ENCODE measurements at regions not wholly inside any gene's neighbourhood (a gene's known extent, or its start where the extent isn't known, plus 50 kb on each side); places are given as distances from the start of the nearest gene placed in this dataset.

- no peaks in the 10 kb centered on the region for H3K4me1 ChIP-seq
- TF ChIP-seq CTCF (IDR thresholded peaks at IDR 0.05) = no peak
- H3K4me3 ChIP-seq = no peak overlapping the region
- H3K27ac ChIP-seq = no peak overlapping the region
- no peaks in the 10 kb centered on the region for H3K27me3 ChIP-seq
- H3K36me3 ChIP-seq = no peaks in the 10 kb centered on the region
- DNase-seq (ENCODE audit: low spot score) = no peak
- H3K9me3 ChIP-seq = no peaks in the 10 kb centered on the region
Measured at GRCh38 chr5:115402822-115403577, 106.5 kb upstream of the CCDC112 start.

GRCh38 chr5:115402092-115402491 is 105.6 kb upstream of the CCDC112 start:
- TF ChIP-seq CTCF (IDR thresholded peaks at IDR 0.05) = no peak

DNA sequence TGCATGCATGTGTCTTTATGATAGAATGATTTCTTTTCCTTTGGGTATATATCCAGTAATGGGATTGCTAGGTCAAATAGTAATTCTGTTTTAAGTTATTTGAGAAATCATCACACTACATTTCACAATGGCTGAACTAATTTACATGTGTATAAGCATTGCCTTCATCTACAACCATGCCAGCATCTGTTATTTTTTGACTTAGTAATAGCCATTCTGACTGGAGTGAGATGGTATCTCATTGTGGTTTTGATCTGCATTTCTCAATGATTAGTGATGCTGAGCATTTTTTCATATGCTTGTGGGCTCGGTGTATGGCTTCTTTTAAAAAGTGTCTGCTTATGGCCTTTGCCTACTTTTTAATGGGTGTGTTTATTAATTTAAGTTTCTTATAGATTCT is 102.3 kb upstream of the CCDC112 start:
- Histone ChIP-seq H3K36me3 (no peaks in the 10 kb centered on the region), H3K9me3 (no peaks in the 10 kb centered on the region), H3K27ac (no peak overlapping the region), H3K4me3 (no peak overlapping the region), H3K27me3 (no peaks in the 10 kb centered on the region), H3K4me1 (no peaks in the 10 kb centered on the region)
- no peak for TF ChIP-seq CTCF (IDR thresholded peaks at IDR 0.05)
- DNase-seq (ENCODE audit: low spot score) = no peak

More at GRCh38 chr5:115402092-115402491, 105.6 kb upstream of the CCDC112 start:
- no peak overlapping the region for H3K27ac ChIP-seq
- H3K36me3 ChIP-seq = no peaks in the 10 kb centered on the region
- no peaks in the 10 kb centered on the region for H3K27me3 ChIP-seq
- no peak for DNase-seq (ENCODE audit: low spot score)
- no peak overlapping the region for H3K4me3 ChIP-seq
- H3K9me3 ChIP-seq = no peaks in the 10 kb centered on the region
- no peaks in the 10 kb centered on the region for H3K4me1 ChIP-seq

- Histone ChIP-seq H3K4me1 (no peaks in the 10 kb centered on the region), H3K27me3 (no peaks in the 10 kb centered on the region), H3K4me3 (no peak overlapping the region), H3K36me3 (no peaks in the 10 kb centered on the region), H3K9me3 (no peaks in the 10 kb centered on the region), H3K27ac (no peak overlapping the region)
- TF ChIP-seq CTCF (IDR thresholded peaks at IDR 0.05) = no peak
- no peak for DNase-seq (ENCODE audit: low spot score)
Measured at GRCh38 chr5:115396688-115397087, 100.2 kb upstream of the CCDC112 start.

DNA sequence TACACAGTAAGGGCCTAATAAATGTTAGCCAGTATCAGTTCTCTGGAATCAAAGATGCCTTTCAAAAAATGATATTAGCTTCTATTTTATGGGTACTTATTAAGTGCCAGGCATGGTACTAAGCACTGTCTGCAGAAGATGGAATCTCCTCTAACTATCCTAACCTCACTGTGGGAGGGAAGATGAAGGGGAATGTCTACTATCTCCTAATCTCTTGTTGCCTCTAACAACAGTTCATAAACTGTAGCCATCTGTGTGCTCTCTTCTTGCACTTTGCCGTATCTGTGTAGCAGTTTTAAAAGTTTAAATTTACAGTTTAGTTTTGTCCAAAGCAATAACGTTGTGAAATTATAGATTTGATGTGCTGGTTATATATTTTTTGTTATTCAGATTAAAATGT is 99.6 kb upstream of the CCDC112 start:
- Histone ChIP-seq H3K9me3 (no peaks in the 10 kb centered on the region), H3K27ac (no peak overlapping the region), H3K36me3 (no peaks in the 10 kb centered on the region), H3K27me3 (no peaks in the 10 kb centered on the region), H3K4me1 (no peaks in the 10 kb centered on the region), H3K4me3 (no peak overlapping the region)
- no peak for TF ChIP-seq CTCF (IDR thresholded peaks at IDR 0.05)
- no peak for DNase-seq (ENCODE audit: low spot score)

DNA sequence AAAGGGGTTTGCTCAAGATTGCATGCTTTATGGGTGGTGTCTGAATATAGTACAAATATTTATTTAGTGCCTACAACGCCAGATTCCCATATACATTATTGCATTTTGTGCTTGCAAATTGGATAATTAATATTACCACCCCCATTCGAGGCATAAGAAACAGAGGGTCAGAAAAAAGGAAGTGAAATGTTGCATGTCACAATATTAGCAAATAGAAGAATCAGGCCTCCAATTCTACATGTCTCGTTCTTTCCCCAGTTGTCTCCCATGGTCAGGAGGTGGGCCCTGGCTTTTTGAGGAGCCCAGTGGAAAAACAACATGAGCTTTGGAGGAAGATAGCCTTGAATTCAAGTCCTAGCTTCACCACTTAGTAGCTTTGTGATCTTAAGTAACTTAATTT is 98.1 kb upstream of the CCDC112 start:
- H3K27me3 ChIP-seq = no peaks in the 10 kb centered on the region
- H3K4me3 ChIP-seq = no peak overlapping the region
- no peaks in the 10 kb centered on the region for H3K36me3 ChIP-seq
- no peaks in the 10 kb centered on the region for H3K9me3 ChIP-seq
- no peak for TF ChIP-seq CTCF (IDR thresholded peaks at IDR 0.05)
- H3K27ac ChIP-seq = no peak overlapping the region
- H3K4me1 ChIP-seq = no peaks in the 10 kb centered on the region
- DNase-seq (ENCODE audit: low spot score) = no peak
